Endothelial cell of umbilical vein (primary cell): ENCODE measurements at regions not wholly inside any gene's neighbourhood (a gene's known extent, or its start where the extent isn't known, plus 50 kb on each side); places are given as distances from the start of the nearest gene placed in this dataset.

Experiments used
- BruUV-seq: library from RNA; stranded (reverse); fragments of 400-500 nt; replicated peaks from 2 replicates; lab custom pipeline; 2021; lab: Mats Ljungman, UMichigan
- CTCF ChIA-PET: fragments of 300-600, 350-600 bp; sonication (Branson Sonifier 250); formaldehyde crosslinking; loops from one replicate; lab custom pipeline; 2021; ENCODE audit warnings: antibody characterized with exemption, inconsistent platforms; lab: Charles Lee
- POLR2A ChIA-PET: fragments of 300-600, 350-600 bp; sonication (Branson Sonifier 250); formaldehyde crosslinking; loops from one replicate; lab custom pipeline; 2021; ENCODE audit warnings: antibody characterized with exemption, inconsistent platforms; lab: Charles Lee
- DNase-seq: peaks from one replicate; pipeline ENCODE4 v3.0.0-alpha.2; 2011; ENCODE audit warnings: low read depth, low spot score
- FAIRE-seq: peaks from 2 replicates; lab custom pipeline; 2011; peaks lifted over from hg19 to GRCh38; lab: Jason Lieb, UNC
- H2AFZ ChIP-seq: 2 replicates; pipeline ENCODE4 v1.6.0; 2012; ENCODE audit warnings: low read depth, low read length, control low read depth, inconsistent platforms
- H3K27ac ChIP-seq: 2 replicates; pipeline ENCODE4 v1.5.1; 2011; ENCODE audit warnings: low read depth, mild to moderate bottlenecking, control low read depth, low read length, moderate library complexity; ENCODE audit not compliant: insufficient read depth
- H3K27me3 ChIP-seq, 2 experiments: 2 replicates each; pipeline versions ENCODE4 v1.6.0 to v1.6.1; 2011; ENCODE audit warnings: low read length in 2 of 2, mixed read lengths in 1 of 2; ENCODE audit not compliant: control insufficient read depth in 2 of 2, insufficient read depth in 2 of 2
- H3K36me3 ChIP-seq, 2 experiments: 2 replicates in 1 of 2; 3 replicates in 1 of 2; pipeline ENCODE4 v1.5.1; 2011; ENCODE audit warnings: low read length in 2 of 2, mild to moderate bottlenecking in 1 of 2, moderate library complexity in 1 of 2; ENCODE audit not compliant: control insufficient read depth in 2 of 2, insufficient read depth in 2 of 2; ENCODE audit errors: extremely low read depth in 1 of 2
- H3K4me1 ChIP-seq: 3 replicates; pipeline ENCODE4 v1.5.1; 2011; ENCODE audit warnings: mild to moderate bottlenecking, low read length; ENCODE audit not compliant: control insufficient read depth, insufficient read depth; ENCODE audit errors: extremely low read depth
- H3K4me2 ChIP-seq: 2 replicates; pipeline ENCODE4 v1.6.1; 2011; ENCODE audit warnings: low read length, control low read depth, mixed read lengths; ENCODE audit not compliant: insufficient read depth
- H3K4me3 ChIP-seq, 3 experiments: fragments of 200-600 bp in 1 of 3; sonication (generic), shearing (Covaris generic) in 1 of 3; replicated peaks in 1 of 3; 2 replicates each; pipeline ENCODE4 v1.5.1; 2011 to 2016; ENCODE audit warnings: control low read depth in 3 of 3, low read length in 3 of 3, mild to moderate bottlenecking in 2 of 3, inconsistent platforms in 1 of 3, low read depth in 1 of 3, moderate library complexity in 1 of 3; ENCODE audit not compliant: insufficient read depth in 1 of 3
- H3K79me2 ChIP-seq: 2 replicates; pipeline ENCODE4 v1.6.0; 2012; ENCODE audit warnings: low read length, inconsistent platforms; ENCODE audit not compliant: control insufficient read depth, insufficient read depth
- H3K9ac ChIP-seq: replicated peaks from 2 replicates; pipeline ENCODE3; 2011; ENCODE audit warnings: low read length, control low read depth; ENCODE audit not compliant: insufficient read depth; ENCODE audit errors: extremely low read depth
- H3K9me1 ChIP-seq: replicated peaks from 3 replicates; pipeline ENCODE4 v1.6.0; 2011; ENCODE audit warnings: mild to moderate bottlenecking, low read length; ENCODE audit not compliant: control insufficient read depth, insufficient read depth; ENCODE audit errors: extremely low read depth
- H3K9me3 ChIP-seq: replicated peaks from 2 replicates; pipeline ENCODE4 v1.5.1; 2012; ENCODE audit warnings: low read length, inconsistent platforms; ENCODE audit not compliant: control insufficient read depth, insufficient read depth
- H4K20me1 ChIP-seq: replicated peaks from 2 replicates; pipeline ENCODE3; 2011; ENCODE audit warnings: mild to moderate bottlenecking, low read length; ENCODE audit not compliant: control insufficient read depth, insufficient read depth; ENCODE audit errors: extremely low read depth
- CTCF ChIP-seq, 2 donors: IDR thresholded peaks; 1 replicate in 1 of 2; 2 replicates in 1 of 2; pipeline ENCODE4 v1.5.1; 2011; ENCODE audit warnings: low read length in 2 of 2, mild to moderate bottlenecking in 2 of 2, moderate library complexity in 2 of 2, control low read depth in 1 of 2, inconsistent platforms in 1 of 2, low read depth in 1 of 2; ENCODE audit not compliant: insufficient read depth in 1 of 2; ENCODE audit errors: extremely low read depth in 1 of 2
- EZH2 ChIP-seq: IDR thresholded peaks from 2 replicates; pipeline ENCODE4 v1.6.1; 2012; ENCODE audit warnings: borderline replicate concordance, low read depth, mild to moderate bottlenecking, moderate library complexity, low read length, inconsistent platforms; ENCODE audit not compliant: severe bottlenecking
- FOS ChIP-seq: IDR thresholded peaks from 2 replicates; pipeline ENCODE4 v1.6.1; 2011; ENCODE audit warnings: mild to moderate bottlenecking, low read length, moderate library complexity, borderline replicate concordance; ENCODE audit not compliant: insufficient read depth
- GATA2 ChIP-seq: IDR thresholded peaks from 2 replicates; pipeline ENCODE4 v1.7.0; 2011; ENCODE audit warnings: low read depth, mild to moderate bottlenecking, moderate library complexity, mixed read lengths, low read length; ENCODE audit not compliant: insufficient read length, insufficient read depth
- JUN ChIP-seq: IDR thresholded peaks from 2 replicates; pipeline ENCODE4 v1.6.1; 2011; ENCODE audit warnings: borderline replicate concordance, low read depth; ENCODE audit not compliant: insufficient read length, insufficient read depth
- MAX ChIP-seq: IDR thresholded peaks from 2 replicates; pipeline ENCODE4 v1.6.1; 2011; ENCODE audit not compliant: insufficient read depth, insufficient read length
- MYC ChIP-seq: IDR thresholded peaks from one replicate; pipeline ENCODE4 v1.6.1; 2011; ENCODE audit warnings: mild to moderate bottlenecking, low read depth, low read length
- POLR2A ChIP-seq: IDR thresholded peaks from 2 replicates; pipeline ENCODE4 v1.6.1; 2012; ENCODE audit warnings: low read depth, mild to moderate bottlenecking, control low read depth, low read length
- POLR2AphosphoS5 ChIP-seq: IDR thresholded peaks from 2 replicates; pipeline ENCODE4 v1.6.1; 2012; ENCODE audit warnings: low read depth, mild to moderate bottlenecking, control low read depth, low read length, moderate library complexity; ENCODE audit not compliant: insufficient read depth
- dilution Hi-C: fragments of 300-500 bp; cut with MboI; formaldehyde crosslinking; loops from one replicate; pipeline ENCODE4 v1.15.0; 2019; ENCODE audit warnings: low sequenced_read_pairs; ENCODE audit not compliant: extremely low pct_ligation_motif_present
- intact Hi-C: fragments of 100-400 bp; cut with micrococcal nuclease; formaldehyde crosslinking; loops from one replicate; pipeline ENCODE4 v1.10.0; 2022

GRCh38 chrX:16461968-16462367 lies 188.0 kb upstream of the S100G start:
- no peak for TF ChIP-seq JUN
- TF ChIP-seq CTCF (IDR thresholded peaks at IDR 0.05; ENCODE audit: extremely low read depth in 1 of 2, insufficient read depth in 1 of 2, low read depth in 1 of 2, low read length in 2 of 2): no peak
- Histone ChIP-seq H3K9me3 (no peaks in the 10 kb centered on the region), H3K4me2 (no peak overlapping the region), H3K27me3 (no peaks in the 10 kb centered on the region), H4K20me1 (no peaks in the 10 kb centered on the region), H3K9ac (no peak overlapping the region), H3K36me3 (no peaks in the 10 kb centered on the region), H3K9me1 (no peaks in the 10 kb centered on the region), H3K79me2 (no peaks in the 10 kb centered on the region), H3K27ac (no peak overlapping the region), H2AFZ (no peak overlapping the region), H3K4me3 (no peak overlapping the region), H3K4me1 (no peaks in the 10 kb centered on the region)
- POLR2A ChIA-PET: no interaction called here
- dilution Hi-C loops: no loop called here
- DNase-seq (no peak), FAIRE-seq (peak; percentile 4)
- CTCF ChIA-PET: no interaction called here
- BruUV-seq: no TSS peak
- intact Hi-C loops: no loop called here

- H3K9me1 ChIP-seq: no peaks in the 10 kb centered on the region
- no peak overlapping the region for H2AFZ ChIP-seq
- dilution Hi-C loops: no loop called here
- no peaks in the 10 kb centered on the region for H4K20me1 ChIP-seq
- FAIRE-seq (no peak), DNase-seq (no peak)
- ChIA-PET CTCF (interaction anchor here (1.1 kb wide), 2 partner anchors 18 to 26 kb away, joined by 3 read pairs; no protein-coding TSS in a partner anchor), POLR2A (no interaction called here)
- no peak overlapping the region for H3K4me3 ChIP-seq
- no peak overlapping the region for H3K4me2 ChIP-seq
- intact Hi-C loops: no loop called here
- BruUV-seq: no TSS peak
- H3K79me2 ChIP-seq: no peaks in the 10 kb centered on the region
- H3K9ac ChIP-seq: no peak overlapping the region
- no peaks in the 10 kb centered on the region for H3K27me3 ChIP-seq
- TF ChIP-seq FOS (no peak), GATA2 (no peak), CTCF (IDR thresholded peaks at IDR 0.05; ENCODE audit: extremely low read depth in 1 of 2, insufficient read depth in 1 of 2, low read depth in 1 of 2, low read length in 2 of 2) (no peak), JUN (no peak), POLR2A (no peak), EZH2 (no peak), MAX (no peak), MYC (no peak), POLR2AphosphoS5 (no peak)
- H3K9me3 ChIP-seq: no peaks in the 10 kb centered on the region
- no peak overlapping the region for H3K27ac ChIP-seq
- H3K36me3 ChIP-seq: no peaks in the 10 kb centered on the region
- no peaks in the 10 kb centered on the region for H3K4me1 ChIP-seq
Measured at GRCh38 chrX:16462912-16463311, 187.0 kb upstream of the S100G start.
